HG03025 (cell line): ENCODE measurements at regions not wholly inside any gene's neighbourhood (a gene's known extent, or its start where the extent isn't known, plus 50 kb on each side); places are given as distances from the start of the nearest gene placed in this dataset.

Experiments used
- ATAC-seq: cut with Tn5 transposase; IDR thresholded peaks from one replicate; pipeline ENCODE4 v1.9.1; 2021; ENCODE audit warnings: mild to moderate bottlenecking, moderate library complexity; ENCODE audit not compliant: unreplicated experiment, low FRiP score

DNA sequence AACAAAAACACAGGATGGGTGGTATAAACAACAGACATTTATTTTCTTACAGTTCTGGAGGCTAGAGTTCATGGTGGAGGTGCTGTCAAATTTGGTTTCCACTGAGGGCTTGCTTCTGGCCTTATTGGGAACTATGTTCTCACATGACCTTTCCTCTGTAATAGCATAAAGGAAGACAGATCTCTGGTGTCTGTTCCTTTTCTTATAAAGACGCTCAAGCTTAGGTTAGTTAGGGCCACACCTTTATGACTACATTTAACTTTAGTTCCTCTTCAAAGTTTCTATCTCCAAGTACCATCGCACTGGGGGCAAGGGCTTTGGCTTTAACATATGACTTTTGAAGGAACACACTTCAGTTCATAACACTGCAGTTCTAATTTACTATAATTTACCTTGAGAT lies 543.8 kb upstream of the CPEB2 start:
- ATAC-seq: no peak

DNA sequence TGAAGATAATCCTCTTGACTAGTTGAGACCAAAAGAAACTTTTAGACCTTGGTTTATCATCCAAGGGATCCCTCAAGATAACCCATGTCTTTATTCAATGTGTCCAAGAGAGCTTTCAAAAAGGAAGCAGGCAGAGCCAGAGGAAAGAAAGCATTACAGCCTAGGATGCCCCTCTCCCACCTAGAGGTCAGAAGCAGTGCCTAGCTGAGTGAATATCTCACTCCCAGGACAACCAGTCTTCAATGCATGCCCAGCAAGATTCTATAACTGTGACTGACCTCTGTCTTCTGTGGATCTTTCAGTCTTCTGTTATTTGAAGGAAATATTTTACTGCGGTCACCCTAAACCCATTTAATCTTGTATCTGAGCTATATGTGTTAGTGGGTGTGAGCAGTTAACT lies 537.2 kb upstream of the CPEB2 start:
- no peak for ATAC-seq

DNA sequence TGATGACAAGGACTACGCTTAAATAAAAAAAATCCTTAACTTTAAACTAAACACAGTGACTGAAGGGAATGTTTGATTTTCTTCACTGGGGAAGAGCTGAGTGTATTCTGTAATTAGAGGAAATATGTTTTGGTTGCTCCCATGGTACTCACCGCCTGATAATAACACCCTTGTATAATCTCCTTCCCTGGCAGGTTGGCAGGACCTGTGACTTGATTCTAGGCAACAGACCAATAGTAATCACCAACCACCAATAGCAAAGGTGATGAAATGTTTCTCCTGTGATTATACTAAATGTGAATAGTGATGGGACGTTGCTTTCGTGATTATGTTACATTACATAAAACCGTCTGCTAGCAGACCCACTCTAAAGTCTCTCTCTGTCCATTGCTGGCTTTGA lies 536.8 kb upstream of the CPEB2 start:
- ATAC-seq: no peak

DNA sequence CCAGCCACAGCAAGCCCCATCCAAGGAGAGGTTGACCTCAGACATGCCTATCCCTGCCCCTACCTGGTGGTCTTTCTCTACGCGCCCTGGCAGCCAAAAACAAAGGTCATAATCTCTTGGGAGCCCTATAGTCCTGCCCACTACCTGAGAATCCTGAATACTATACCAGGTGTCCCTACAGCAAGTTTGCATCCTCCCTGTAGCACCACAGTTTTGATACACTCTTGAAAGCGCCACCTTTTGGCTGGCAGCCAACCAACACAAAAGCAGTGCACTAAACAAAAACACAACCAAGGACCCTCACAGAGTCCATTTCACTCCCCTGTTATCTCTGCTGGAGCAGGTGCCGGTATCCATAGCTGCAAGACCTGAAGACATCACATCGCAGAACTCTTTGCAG lies 523.8 kb upstream of the CPEB2 start:
- ATAC-seq: no peak

DNA sequence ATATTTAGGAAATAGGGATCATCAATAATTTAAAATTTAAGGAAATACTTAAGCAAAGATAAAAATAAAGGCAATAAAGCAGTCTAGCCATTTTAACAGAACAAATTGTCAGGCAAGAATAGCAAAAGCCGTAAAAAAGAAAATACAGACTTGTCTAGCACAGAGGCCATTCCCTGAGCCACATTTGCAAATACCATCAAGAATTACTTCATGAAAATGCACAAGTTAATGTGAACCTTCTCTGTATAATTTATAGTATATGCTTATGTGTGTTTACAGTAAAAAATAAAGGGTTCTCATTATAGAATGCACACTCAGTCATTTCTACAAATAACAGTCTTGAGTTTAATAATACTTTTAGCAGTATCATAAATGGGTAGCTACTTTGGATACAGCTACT lies 505.9 kb upstream of the CPEB2 start:
- no peak for ATAC-seq

DNA sequence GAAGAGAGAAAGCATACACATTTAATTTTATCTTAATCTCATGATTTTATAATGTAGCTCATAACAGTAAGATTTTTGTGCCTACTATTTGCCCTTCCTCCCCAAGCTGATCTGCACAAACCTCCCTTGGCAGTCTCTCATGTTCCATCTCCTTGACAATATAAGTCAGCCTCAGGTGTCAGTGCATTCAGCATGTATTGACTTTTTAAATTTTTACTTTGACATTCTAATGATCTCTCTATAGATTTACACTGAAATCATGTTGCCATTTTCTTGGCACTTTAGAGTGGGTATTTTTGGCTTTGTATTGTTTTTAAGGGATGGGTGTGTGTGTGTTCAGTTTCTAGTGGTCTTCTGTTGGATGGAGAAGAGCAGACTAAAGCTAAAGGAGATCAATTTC lies 505.3 kb upstream of the CPEB2 start:
- ATAC-seq: no peak

DNA sequence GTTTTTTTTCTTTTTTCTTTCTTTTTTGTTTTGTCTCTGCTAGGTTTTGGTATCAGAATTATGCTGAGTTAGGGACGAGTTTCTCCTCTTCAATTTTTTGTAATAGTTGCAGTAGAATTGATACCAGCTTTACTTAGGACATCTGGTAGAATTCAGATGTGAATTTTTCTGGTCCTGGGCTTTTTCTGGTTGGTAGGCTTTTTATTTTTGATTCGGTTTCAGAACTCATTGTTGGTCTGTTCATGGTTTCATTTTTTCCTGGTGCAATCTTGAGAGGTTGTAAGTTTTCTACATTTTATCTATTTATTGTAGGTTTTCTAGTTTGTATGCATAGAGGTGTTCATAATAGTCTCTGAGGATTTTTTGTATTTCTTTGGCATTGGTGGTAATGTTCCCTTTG lies 498.1 kb upstream of the CPEB2 start:
- ATAC-seq: no peak

DNA sequence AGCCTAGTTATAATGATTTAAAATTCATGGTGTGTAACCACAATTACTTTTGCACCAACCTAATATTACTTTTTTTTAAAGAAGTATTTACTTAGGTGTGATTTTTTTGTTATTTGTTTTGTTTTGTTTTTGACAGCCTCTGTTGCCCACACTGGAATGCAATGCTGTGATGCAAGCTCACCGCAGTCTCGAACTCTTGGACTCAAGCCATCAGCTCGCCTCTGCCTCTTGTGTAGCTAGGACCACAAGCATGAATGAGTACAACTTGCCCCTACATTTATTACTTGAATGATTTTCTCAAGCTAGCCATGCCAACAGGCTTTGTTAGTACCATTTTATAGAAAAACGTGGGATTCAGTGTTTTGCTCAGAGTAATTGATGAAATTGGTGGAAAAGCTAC lies 488.8 kb upstream of the CPEB2 start:
- ATAC-seq: no peak

DNA sequence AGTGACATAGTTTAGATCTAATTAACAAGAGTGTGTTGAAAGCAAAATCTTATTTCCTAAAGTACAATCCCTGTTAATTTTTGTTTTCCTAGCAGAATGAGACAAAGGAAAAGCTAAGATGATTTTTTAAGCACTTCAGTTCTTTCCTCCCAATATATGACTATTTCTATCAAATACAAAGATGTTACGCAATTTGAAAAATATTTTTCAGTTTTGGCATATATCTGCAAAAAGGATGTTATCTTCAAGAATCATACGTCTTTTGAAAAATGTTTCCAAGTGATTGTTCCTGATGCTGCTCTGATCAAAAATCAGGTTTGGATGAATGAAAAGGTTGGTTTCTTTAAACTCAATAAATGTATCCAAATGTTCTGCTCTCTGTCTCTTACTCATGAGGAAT lies 486.7 kb upstream of the CPEB2 start:
- ATAC-seq: no peak

DNA sequence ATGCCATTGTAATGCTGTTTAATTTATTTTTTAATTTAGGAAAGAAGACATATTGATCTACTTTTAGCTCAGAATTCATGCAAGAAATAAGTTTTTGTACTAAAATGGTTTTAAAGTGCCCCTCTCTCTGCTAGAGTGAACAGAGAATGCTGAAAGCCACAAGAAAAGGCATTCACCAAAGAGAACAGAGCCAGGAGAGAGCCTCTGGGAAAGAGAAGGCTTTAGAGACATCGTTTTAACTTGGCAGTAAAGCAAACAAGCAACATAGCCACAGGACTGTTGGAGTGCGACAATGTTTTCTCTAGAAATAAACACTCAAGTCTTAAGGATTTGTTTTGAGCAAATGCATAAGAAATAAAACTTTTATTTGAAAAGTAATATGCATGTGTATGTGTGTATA lies 484.1 kb upstream of the CPEB2 start:
- ATAC-seq: no peak

DNA sequence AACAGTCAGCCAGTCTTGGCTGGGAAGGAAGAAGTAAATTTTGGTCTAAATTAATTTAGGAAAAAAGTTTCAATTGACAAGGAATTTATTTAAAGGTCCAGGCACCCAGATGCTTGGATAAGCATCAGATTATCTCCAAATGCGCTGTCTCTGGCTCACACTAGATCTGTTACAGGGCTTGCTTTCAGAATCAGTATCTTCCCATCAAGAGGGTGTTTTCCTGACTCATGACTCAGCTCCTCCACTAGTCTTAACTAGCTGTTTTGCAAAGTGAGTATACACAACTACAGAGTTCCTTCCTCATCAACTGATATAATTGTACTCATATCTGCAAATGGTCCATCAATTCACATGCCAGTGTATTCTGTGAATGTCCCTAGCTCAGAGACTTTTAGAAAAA lies 482.1 kb upstream of the CPEB2 start:
- no peak for ATAC-seq

DNA sequence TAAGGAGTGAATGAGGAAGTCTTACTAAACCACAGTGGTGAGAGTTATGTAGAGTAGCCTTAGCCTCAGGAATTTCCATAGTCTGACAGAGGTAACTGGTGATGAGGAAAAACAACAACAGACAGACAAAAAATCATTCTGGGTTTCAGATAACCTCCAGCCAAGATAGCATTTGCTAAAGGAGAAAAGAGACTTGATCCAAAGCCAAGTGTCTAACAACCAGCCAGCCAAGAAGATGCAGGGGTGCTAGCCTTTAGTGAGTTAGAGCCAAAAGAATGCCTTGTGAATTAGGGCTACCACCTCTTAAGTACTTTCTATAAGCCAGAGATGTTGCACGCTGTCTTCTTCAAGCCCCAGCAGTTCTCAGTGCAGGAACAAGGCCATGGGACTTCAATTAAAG lies 478.0 kb upstream of the CPEB2 start:
- ATAC-seq: no peak

DNA sequence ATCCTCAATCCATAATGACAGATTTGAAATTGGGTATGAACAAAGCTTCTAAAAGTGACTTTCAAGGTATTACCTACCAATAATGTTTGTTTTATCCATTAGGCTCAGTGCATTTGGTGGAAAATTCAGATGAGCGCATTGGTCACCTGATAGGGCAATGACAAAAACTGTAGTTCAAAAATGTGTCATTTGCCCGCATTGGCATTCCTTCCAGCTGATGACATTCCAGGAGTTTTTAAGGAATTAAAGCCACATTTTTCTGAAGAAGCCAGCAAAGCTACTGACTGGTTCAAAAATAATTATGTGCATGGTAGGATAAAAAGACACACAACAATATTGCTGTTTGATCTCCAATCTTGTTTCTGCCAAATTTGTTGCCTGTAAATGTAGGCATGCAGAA lies 473.4 kb upstream of the CPEB2 start:
- ATAC-seq: no peak

DNA sequence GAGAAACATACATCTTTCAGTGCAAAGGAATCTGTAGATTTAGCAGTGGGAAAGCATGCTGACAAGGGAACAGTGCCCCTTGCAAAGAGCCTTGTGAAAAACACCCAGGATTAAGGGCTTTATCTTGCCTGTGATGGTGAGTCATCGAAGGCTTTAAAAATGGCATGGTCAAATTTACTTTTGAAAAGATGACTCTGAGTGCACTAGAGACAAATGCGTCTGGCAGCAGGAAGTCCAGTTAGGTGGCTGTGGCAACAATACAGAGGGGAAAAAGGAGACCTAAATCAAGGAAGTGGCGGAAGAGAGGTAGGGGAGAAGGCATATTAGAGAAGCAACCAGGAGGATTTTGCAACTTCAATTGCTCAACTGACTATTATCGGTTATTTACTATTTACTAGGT lies 472.6 kb upstream of the CPEB2 start:
- ATAC-seq: no peak

DNA sequence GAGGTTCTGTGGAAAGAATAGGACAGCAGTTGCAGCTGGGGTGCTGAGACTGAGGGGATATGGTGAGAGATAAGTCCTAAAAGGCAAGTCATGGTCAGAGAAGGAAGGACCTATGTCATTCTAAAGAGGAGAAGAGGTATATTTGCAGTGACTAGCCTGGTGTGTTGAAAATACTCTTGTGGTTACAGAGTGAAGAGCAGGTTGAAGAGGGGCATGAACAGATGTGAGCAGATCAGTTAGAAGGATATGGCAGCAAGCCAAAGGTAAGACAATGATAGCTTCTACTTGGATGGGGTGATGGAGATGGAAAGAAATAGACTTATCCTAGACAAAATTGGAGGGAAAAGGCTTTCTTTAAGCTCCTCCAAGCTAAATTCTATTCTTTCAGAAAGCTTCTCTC lies 469.8 kb upstream of the CPEB2 start:
- ATAC-seq: no peak

DNA sequence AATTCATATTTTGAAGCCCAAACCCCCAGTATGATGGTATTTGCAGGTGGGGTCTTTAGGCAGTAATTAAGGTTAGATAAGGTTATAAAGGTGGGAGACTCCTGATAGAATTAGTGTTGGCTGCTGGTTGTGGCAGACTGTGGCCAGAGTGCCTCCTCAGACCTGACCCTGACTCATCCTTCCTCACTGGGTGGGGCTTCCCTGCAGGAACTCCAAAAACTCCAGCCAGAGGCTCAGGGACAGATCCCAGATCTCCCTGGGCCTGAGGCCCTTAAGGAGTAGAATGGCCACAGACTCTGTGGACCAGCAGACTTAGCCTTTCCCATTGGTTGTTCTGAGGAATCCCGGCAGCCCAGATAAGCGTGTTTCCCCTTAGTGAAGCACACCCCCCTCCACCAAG lies 463.0 kb upstream of the CPEB2 start:
- ATAC-seq: no peak

DNA sequence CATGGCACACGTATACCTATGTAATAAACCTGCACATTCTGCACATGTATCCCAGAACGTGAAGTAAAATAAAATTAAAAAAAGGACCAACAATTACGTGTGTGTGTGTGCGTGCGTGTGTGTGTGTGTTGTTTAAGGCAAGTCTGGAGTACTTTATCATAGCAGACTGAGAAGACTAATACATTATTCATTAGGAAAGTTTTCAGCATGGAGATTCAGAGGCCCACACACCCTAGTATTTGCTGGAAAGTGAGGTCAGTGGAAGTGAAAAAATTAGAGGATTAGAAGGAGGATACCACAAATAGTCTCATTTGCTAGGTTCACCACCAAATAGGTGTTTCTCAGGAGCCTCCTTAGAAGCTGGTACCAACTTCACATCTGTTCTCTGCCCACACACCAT lies 457.1 kb upstream of the CPEB2 start:
- ATAC-seq: no peak

DNA sequence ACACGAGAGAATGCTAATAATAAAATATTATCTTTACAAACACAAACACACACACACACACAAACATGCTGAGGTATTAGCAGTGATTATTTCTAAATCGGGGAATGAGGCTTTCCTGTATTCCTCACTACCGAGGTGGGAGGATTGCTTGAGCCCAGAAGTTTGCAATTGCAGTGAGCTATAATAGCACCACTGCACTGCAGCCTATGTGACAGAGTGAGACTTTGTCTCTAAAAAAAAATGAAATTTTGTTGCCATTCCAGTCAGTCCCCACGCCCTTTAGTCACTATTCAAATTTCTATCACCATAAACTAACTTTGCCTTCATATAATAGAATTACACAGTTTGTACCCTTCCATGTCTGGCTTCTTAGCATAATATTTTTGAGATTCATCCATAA lies 456.5 kb upstream of the CPEB2 start:
- no peak for ATAC-seq

DNA sequence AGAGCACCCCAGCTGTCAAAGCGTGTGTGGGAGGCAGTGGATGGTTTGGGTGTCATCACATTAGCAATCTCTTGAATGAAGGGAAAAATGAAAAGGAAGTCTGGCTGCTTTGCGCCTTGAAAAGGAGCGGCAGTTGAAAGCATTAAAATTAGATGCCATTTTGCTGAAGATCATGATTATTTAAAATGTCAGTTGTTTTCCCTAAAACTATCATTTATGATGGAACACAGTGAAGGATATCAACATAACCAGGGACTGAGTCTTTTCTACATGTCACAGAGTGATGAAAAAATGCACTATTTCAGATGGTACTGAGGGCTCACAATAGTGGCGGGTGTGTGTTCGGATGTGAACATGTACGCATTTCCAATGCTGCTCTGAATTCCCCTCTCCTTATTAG lies 450.2 kb upstream of the CPEB2 start:
- no peak for ATAC-seq

DNA sequence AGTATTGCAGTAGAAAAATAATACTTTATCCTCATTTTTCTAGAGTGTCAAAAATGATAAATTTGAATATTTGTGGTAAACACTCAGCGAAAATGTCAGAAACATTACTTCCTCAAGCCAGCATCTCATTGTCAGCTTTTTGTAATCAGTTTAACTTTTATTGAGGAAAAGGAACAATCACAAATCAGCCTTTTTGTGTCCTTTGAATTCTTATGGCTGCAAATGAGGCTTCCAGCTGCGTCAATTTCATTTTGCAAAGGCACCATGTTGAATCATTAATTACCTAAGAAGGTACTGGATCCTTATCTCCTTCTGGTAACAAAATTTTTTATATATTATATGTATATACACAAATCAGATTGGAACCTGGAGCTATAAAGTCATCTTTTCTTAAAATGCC lies 442.6 kb upstream of the CPEB2 start:
- ATAC-seq: no peak

DNA sequence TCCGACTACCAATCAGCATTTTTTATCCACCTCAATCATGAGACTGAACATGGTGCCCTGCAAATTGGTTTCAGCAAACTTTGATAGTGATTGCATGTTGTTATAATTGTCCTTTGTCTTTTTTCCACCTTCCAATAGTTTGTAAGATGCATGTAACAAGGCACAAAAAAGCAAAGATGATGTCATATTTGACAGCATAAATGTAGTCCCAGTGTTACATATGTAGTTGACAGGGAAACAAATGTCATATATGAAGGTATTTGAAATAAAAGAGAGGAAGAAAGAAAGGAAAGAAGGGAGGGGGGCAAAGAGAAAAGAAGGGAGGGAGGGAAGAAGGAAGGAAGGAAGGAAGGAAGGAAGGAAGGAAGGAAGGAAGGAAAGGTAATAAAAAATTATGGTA lies 441.7 kb upstream of the CPEB2 start:
- no peak for ATAC-seq

DNA sequence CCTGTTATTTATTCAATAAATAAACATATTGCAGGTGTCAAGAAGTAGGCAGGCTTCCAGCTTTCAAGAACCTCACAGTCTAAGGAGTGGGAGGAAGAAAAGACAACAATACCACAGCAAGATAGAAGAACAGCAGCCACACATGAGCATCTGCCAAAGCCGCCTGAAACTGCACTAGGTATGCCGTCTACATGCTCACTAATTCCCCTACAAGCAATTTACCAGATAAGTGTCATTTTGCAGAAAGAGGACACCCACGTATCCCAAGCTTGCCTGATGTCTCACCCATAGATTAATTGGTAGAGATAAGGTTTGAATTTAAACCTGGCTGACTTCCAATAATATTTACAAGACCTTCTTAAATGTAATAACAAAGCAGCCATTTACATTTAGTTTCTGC lies 439.4 kb upstream of the CPEB2 start:
- ATAC-seq: no peak

DNA sequence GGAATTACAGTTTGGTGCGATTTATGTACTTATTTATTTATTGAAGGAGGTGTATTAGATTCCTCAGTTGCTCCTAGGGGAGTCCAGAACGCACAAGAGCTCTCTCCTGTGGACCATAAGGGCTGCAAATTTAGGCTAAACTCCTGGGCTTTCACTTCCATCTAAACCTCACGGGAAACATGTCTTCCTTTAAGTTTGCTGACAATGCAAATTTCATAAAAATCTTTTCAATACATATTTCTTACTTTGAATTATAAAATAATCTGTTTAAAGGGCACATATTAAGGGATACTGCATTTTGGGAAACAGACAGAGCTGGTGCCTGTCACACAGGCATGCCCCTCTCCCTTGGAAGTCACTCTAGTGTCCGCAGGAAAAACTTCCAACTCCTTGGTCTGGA lies 438.0 kb upstream of the CPEB2 start:
- ATAC-seq: no peak

DNA sequence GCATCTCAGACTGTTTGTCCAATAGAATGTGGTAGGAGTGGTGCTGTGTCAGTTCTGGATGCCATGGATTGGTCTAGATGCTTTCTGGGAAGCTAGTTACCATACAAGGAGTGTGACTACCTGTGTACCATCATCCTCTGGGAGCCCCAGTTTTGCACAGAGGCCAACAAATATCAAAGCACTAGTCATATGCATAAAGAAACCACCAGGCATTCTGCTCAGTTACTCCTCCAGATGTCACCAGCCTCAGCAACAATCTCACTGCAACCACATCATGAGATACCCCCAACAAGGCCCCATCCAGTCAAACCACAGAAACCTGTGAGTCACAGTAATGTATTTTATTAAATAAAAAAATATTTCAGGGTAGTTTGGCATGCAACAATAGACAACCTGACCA lies 435.8 kb upstream of the CPEB2 start:
- ATAC-seq: no peak
